VCaP (cell line): ENCODE measurements at regions not wholly inside any gene's neighbourhood (a gene's known extent, or its start where the extent isn't known, plus 50 kb on each side); places are given as distances from the start of the nearest gene placed in this dataset.

Experiments used
- H3K27ac ChIP-seq: fragments of 450-650 bp; 2 replicates; pipeline ENCODE4 v1.5.1; 2017
- CTCF ChIP-seq: fragments of 450-650 bp; conservative IDR thresholded peaks from 2 replicates; pipeline ENCODE4 v1.5.1; 2017; ENCODE audit warnings: mild to moderate bottlenecking, moderate library complexity

GRCh38 chr20:12159261-12159660 is 241.6 kb downstream of the BTBD3 start:
- no peak for TF ChIP-seq CTCF
- H3K27ac ChIP-seq: no peak overlapping the region

- no peak for TF ChIP-seq CTCF
- H3K27ac ChIP-seq: no peak overlapping the region
These were observed 244.0 kb downstream of the BTBD3 start for GRCh38 chr20:12161734-12162133.

GRCh38 chr20:12166053-12166717 is 248.5 kb downstream of the BTBD3 start:
- no peak for TF ChIP-seq CTCF
- H3K27ac ChIP-seq: no peak overlapping the region

GRCh38 chr20:12170406-12170805 is 252.7 kb downstream of the BTBD3 start:
- TF ChIP-seq CTCF: no peak
- no peak overlapping the region for H3K27ac ChIP-seq

- no peak overlapping the region for H3K27ac ChIP-seq
- no peak for TF ChIP-seq CTCF
These were observed 254.3 kb downstream of the BTBD3 start for GRCh38 chr20:12171923-12172524.

- H3K27ac ChIP-seq: no peak overlapping the region
These were observed 255.8 kb downstream of the BTBD3 start for GRCh38 chr20:12173347-12174012.

More at GRCh38 chr20:12173347-12174012, 255.8 kb downstream of the BTBD3 start:
- TF ChIP-seq CTCF: no peak
